KBM-7 (cell line): ENCODE measurements at regions not wholly inside any gene's neighbourhood (a gene's known extent, or its start where the extent isn't known, plus 50 kb on each side); places are given as distances from the start of the nearest gene placed in this dataset.

Experiments used
- DNase-seq: peaks from one replicate; pipeline ENCODE4 v3.0.0-alpha.2; 2015
- in situ Hi-C: fragments of 300-500 bp; cut with MboI; formaldehyde crosslinking; loops from 2 replicates; pipeline ENCODE4 v1.14.3; 2020; ENCODE audit warnings: low sequenced_read_pairs, low pct_unique_long_range_greater_than_20kb, mixed read lengths

GRCh38 chr1:29966526-29967045, 730.3 kb downstream of the PTPRU start:
- no peak for DNase-seq
- in situ Hi-C loops: no loop called here

GRCh38 chr1:29964718-29965533, 728.6 kb downstream of the PTPRU start:
- no peak for DNase-seq
- in situ Hi-C loops: no loop called here

GRCh38 chr1:29963946-29964345, 727.6 kb downstream of the PTPRU start:
- in situ Hi-C loops: no loop called here
- no peak for DNase-seq

GRCh38 chr1:29962831-29963247, 726.5 kb downstream of the PTPRU start:
- in situ Hi-C loops: no loop called here

GRCh38 chr1:29962336-29962735, 726.0 kb downstream of the PTPRU start:
- no peak for DNase-seq
- in situ Hi-C loops: no loop called here

More at GRCh38 chr1:29962831-29963247, 726.5 kb downstream of the PTPRU start:
- no peak for DNase-seq

- no peak for DNase-seq
- in situ Hi-C loops: no loop called here
Measured at GRCh38 chr1:29961293-29962059, 725.2 kb downstream of the PTPRU start.

GRCh38 chr1:29960876-29961275, 724.6 kb downstream of the PTPRU start:
- in situ Hi-C loops: no loop called here

GRCh38 chr1:29960156-29960755, 723.9 kb downstream of the PTPRU start:
- in situ Hi-C loops: no loop called here
- no peak for DNase-seq

More at GRCh38 chr1:29960876-29961275, 724.6 kb downstream of the PTPRU start:
- no peak for DNase-seq

- DNase-seq: no peak
- in situ Hi-C loops: no loop called here
Measured at GRCh38 chr1:29959356-29959755, 723.0 kb downstream of the PTPRU start.

- in situ Hi-C loops: no loop called here
- DNase-seq: no peak
Measured at GRCh38 chr1:29958271-29958670, 721.9 kb downstream of the PTPRU start.

GRCh38 chr1:29956349-29957030, 720.2 kb downstream of the PTPRU start:
- in situ Hi-C loops: no loop called here
- DNase-seq: no peak

GRCh38 chr1:29954591-29954990, 718.3 kb downstream of the PTPRU start:
- DNase-seq: no peak
- in situ Hi-C loops: no loop called here

- in situ Hi-C loops: no loop called here
Measured at GRCh38 chr1:29953961-29954360, 717.6 kb downstream of the PTPRU start.

GRCh38 chr1:29949676-29950075, 713.4 kb downstream of the PTPRU start:
- no peak for DNase-seq
- in situ Hi-C loops: no loop called here

More at GRCh38 chr1:29953961-29954360, 717.6 kb downstream of the PTPRU start:
- no peak for DNase-seq

- no peak for DNase-seq
- in situ Hi-C loops: no loop called here
Measured at GRCh38 chr1:29948581-29948980, 712.3 kb downstream of the PTPRU start.

- in situ Hi-C loops: no loop called here
Measured at GRCh38 chr1:29946057-29946456, 709.7 kb downstream of the PTPRU start.

GRCh38 chr1:29945426-29945825, 709.1 kb downstream of the PTPRU start:
- DNase-seq: no peak
- in situ Hi-C loops: no loop called here

More at GRCh38 chr1:29946057-29946456, 709.7 kb downstream of the PTPRU start:
- no peak for DNase-seq

- in situ Hi-C loops: no loop called here
- no peak for DNase-seq
Measured at GRCh38 chr1:29944253-29944905, 708.1 kb downstream of the PTPRU start.

- in situ Hi-C loops: no loop called here
Measured at GRCh38 chr1:29943034-29943433, 706.7 kb downstream of the PTPRU start.

More at GRCh38 chr1:29943034-29943433, 706.7 kb downstream of the PTPRU start:
- DNase-seq: no peak
